PC-9 (cell line): ENCODE measurements at regions not wholly inside any gene's neighbourhood (a gene's known extent, or its start where the extent isn't known, plus 50 kb on each side); places are given as distances from the start of the nearest gene placed in this dataset.

Experiments
- CTCF ChIP-seq: fragments of 200-600 bp; sonication (generic); conservative IDR thresholded peaks from 2 replicates; pipeline ENCODE4 v1.6.1; 2017; ENCODE audit warnings: mixed run types, antibody characterized with exemption, mild to moderate bottlenecking, moderate library complexity
- EZH2 ChIP-seq: fragments of 200-600 bp; sonication (generic); IDR thresholded peaks from 2 replicates; pipeline ENCODE4 v1.8.0; 2017; ENCODE audit warnings: antibody characterized with exemption, low read depth

GRCh38 chr14:98536256-98536655 is 735.7 kb downstream of the BCL11B start:
- TF ChIP-seq EZH2 = no peak
- no peak for TF ChIP-seq CTCF
